CD4-positive, alpha-beta T cell treated with Interferon gamma for 1 hour (primary cell): ENCODE measurements at regions not wholly inside any gene's neighbourhood (a gene's known extent, or its start where the extent isn't known, plus 50 kb on each side); places are given as distances from the start of the nearest gene placed in this dataset.

Source experiments
- DNase-seq: peaks from one replicate; pipeline ENCODE4 v3.0.0-alpha.2; 2020

- no peak for DNase-seq
Measured at GRCh38 chr1:60419023-60419422, 345.5 kb upstream of the C1orf87 start.

GRCh38 chr1:60415696-60416095, 342.1 kb upstream of the C1orf87 start:
- no peak for DNase-seq

GRCh38 chr1:60413091-60413490, 339.5 kb upstream of the C1orf87 start:
- no peak for DNase-seq

- DNase-seq = no peak
Measured at GRCh38 chr1:60411591-60411990, 338.0 kb upstream of the C1orf87 start.

GRCh38 chr1:60402816-60403215, 329.2 kb upstream of the C1orf87 start:
- no peak for DNase-seq

GRCh38 chr1:60402216-60402615, 328.6 kb upstream of the C1orf87 start:
- no peak for DNase-seq

- no peak for DNase-seq
Measured at GRCh38 chr1:60394436-60394835, 320.9 kb upstream of the C1orf87 start.

- DNase-seq = no peak
Measured at GRCh38 chr1:60390593-60391282, 317.2 kb upstream of the C1orf87 start.

- DNase-seq = no peak
Measured at GRCh38 chr1:60388092-60388987, 314.8 kb upstream of the C1orf87 start.

- DNase-seq = no peak
Measured at GRCh38 chr1:60387175-60387574, 313.6 kb upstream of the C1orf87 start.

- DNase-seq = no peak
Measured at GRCh38 chr1:60386249-60386648, 312.7 kb upstream of the C1orf87 start.

GRCh38 chr1:60376196-60376595, 302.6 kb upstream of the C1orf87 start:
- no peak for DNase-seq

- no peak for DNase-seq
Measured at GRCh38 chr1:60374537-60374936, 301.0 kb upstream of the C1orf87 start.

GRCh38 chr1:60367532-60367931, 294.0 kb upstream of the C1orf87 start:
- DNase-seq = no peak

GRCh38 chr1:60359431-60359830, 285.9 kb upstream of the C1orf87 start:
- DNase-seq = no peak

- no peak for DNase-seq
Measured at GRCh38 chr1:60350531-60350930, 277.0 kb upstream of the C1orf87 start.

- no peak for DNase-seq
Measured at GRCh38 chr1:60348884-60349283, 275.3 kb upstream of the C1orf87 start.

- no peak for DNase-seq
Measured at GRCh38 chr1:60345621-60346020, 272.1 kb upstream of the C1orf87 start.

- DNase-seq = no peak
Measured at GRCh38 chr1:60345049-60345448, 271.5 kb upstream of the C1orf87 start.

GRCh38 chr1:60343736-60344135, 270.2 kb upstream of the C1orf87 start:
- DNase-seq = no peak

- DNase-seq = no peak
Measured at GRCh38 chr1:60342569-60342968, 269.0 kb upstream of the C1orf87 start.

- no peak for DNase-seq
Measured at GRCh38 chr1:60341274-60341673, 267.7 kb upstream of the C1orf87 start.

GRCh38 chr1:60331647-60332046, 258.1 kb upstream of the C1orf87 start:
- DNase-seq = no peak

- DNase-seq = no peak
Measured at GRCh38 chr1:60329651-60330050, 256.1 kb upstream of the C1orf87 start.
